WI38 (cell line): ENCODE measurements at regions not wholly inside any gene's neighbourhood (a gene's known extent, or its start where the extent isn't known, plus 50 kb on each side); places are given as distances from the start of the nearest gene placed in this dataset.

ENCODE experiments used
- H3K4me3 ChIP-seq: 2 replicates; pipeline ENCODE4 v1.5.1; 2011; ENCODE audit warnings: low read depth, mild to moderate bottlenecking, control low read depth, low read length
- CTCF ChIP-seq: IDR thresholded peaks from 2 replicates; pipeline ENCODE4 v1.5.1; 2012; ENCODE audit warnings: low read depth, mild to moderate bottlenecking, control low read depth, low read length

DNA sequence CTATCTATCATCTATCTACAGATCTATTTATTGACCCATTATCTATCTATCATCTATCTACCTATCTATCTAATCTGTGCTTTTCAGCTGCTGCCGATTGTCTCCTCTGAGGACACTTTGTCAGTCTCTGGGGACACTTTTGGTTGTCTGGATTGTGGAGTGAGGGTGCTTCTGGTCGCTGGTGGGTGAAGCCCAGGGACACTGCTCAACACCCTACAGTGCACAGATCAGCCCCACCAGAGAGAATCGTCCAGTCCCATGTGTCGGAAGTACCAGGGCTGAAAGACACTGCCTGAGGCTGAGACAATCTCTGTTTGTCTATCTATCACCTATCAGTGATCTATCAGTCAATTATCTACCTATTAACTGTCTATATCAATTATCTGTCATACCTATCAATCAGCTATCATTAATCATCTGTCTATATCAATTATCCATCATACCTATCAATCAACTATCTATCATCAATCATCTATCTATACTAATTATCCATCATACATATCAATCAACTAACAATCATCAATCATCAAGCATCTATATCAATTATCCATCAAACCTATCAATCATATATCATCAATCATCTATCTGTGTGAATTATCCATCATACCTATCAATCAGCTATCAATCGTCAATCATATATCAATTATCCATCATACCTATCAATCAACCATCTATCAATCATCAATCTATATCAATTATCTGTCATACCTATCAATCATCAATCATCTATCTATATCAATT, 70.0 kb upstream of the PPP2R3B start:
- TF ChIP-seq CTCF = no peak
- no peak overlapping the region for H3K4me3 ChIP-seq

DNA sequence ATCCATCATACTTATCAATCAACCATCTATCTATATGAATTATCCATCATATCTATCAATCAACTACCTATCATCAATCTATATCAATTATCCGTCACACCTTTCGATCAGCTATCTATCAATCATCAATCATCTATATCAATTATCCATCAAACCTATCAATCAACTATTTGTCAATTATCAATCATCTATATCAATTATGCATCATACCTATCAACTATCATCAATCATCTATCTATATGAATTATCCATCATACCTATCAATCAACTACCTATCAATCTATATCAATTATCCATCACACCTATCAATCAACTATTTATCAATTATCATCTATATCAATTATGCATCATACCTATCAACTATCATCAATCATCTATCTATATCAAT, 70.6 kb upstream of the PPP2R3B start:
- TF ChIP-seq CTCF = no peak
- H3K4me3 ChIP-seq = no peak overlapping the region

GRCh38 chrX:458631-459061, 71.9 kb upstream of the PPP2R3B start:
- H3K4me3 ChIP-seq = no peak overlapping the region
- TF ChIP-seq CTCF = no peak

DNA sequence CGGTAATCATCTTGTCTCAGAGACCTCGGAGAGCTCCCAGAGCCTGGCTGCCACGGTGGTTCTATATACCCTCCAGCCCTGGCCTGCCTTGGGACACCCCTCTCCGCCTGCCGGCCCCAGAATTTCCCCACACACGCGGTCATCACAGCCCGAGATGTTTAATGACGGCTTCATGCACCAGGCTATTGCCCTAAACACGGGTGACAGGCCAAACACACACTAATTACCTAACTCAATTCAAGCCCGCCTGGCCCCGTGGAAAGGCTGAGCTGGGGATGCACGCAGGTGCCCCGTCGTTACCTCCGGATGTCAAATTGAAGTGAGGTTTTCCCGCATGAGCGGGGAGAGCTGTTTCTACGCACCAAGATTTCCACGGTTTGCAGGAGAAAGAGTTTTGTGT, 72.9 kb upstream of the PPP2R3B start:
- TF ChIP-seq CTCF = no peak
- no peak overlapping the region for H3K4me3 ChIP-seq

GRCh38 chrX:460116-460515, 73.4 kb upstream of the PPP2R3B start:
- no peak for TF ChIP-seq CTCF
- H3K4me3 ChIP-seq = no peak overlapping the region

DNA sequence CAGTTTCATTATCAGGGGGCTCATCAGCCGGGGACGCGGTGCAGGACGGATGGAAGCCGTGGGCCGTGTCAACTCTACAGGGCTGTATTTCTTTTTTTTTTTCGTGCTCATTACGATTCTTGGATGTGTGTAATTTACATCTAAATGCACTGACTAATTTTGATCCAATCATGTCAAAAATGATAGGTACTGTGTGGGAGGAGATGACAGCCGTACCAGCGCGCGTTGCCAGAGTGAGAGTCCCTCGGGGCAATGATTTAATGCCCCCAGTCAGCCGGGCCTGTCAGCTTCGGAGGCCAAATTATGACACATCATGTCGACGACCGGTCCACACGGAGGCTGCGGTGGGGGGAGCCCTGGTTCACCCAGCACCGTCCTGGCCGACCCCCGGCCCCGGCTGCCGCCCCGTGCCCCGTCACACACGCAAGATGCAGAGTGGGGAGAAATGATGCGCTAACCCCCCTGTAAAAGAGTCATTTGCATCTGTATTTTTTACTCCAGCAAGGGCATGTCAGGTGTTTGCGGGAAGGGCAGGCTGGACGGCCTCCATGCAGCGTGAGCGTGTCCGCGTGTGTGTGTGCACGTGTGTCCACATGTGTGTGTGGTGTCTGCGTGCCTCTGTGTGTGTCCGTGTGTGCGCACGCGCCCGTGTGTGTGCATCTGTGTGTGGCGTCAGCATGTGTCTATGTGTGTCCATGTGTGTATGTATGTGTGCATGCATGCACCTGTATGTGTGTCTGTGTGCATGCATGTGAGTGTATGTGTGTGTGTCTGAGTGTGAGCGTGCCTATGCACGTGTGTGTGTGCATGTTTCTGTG, 74.3 kb upstream of the PPP2R3B start:
- no peak for TF ChIP-seq CTCF
- H3K4me3 ChIP-seq = no peak overlapping the region

DNA sequence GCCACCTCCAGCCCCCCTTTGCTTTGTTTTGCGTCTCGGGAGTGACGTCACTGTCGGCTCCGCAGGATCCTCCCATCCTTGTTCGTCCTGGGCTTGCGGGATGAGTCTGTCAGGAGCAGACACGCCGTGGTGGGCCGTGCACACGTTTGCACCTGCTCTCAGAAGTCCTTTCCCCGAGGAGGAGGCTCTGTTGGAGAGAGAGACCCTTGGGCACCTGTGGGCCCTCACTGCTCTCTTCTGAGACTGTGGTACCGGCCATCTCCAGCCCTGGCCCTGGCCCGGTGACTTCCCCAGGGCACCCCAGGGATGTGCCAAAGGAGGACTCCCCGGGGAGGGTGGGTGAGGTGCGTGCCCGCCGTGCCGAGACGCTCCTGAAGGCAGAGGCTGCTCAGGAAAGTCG, 76.1 kb upstream of the PPP2R3B start:
- no peak overlapping the region for H3K4me3 ChIP-seq
- TF ChIP-seq CTCF = no peak
